AG09309 (cell line): ENCODE measurements at regions not wholly inside any gene's neighbourhood (a gene's known extent, or its start where the extent isn't known, plus 50 kb on each side); places are given as distances from the start of the nearest gene placed in this dataset.
A peak's percentile ranks its signal among the peaks of the same experiment; 100 is the strongest.

ENCODE experiments used
- DNase-seq: peaks from one replicate; pipeline ENCODE4 v3.0.0-alpha.2; 2010; ENCODE audit warnings: low read depth
- H3K4me3 ChIP-seq: 2 replicates; pipeline ENCODE4 v1.5.1; 2011; ENCODE audit warnings: mild to moderate bottlenecking, low read depth, low read length, moderate library complexity; ENCODE audit not compliant: control insufficient read depth
- TF ChIP-seq, protein P1 (sequence below): IDR thresholded peaks from 2 replicates; pipeline ENCODE4 v1.5.1; 2011; ENCODE audit warnings: mild to moderate bottlenecking, low read depth, low read length, inconsistent platforms; ENCODE audit not compliant: insufficient read depth, control insufficient read depth; ENCODE audit errors: missing control alignments

DNA sequence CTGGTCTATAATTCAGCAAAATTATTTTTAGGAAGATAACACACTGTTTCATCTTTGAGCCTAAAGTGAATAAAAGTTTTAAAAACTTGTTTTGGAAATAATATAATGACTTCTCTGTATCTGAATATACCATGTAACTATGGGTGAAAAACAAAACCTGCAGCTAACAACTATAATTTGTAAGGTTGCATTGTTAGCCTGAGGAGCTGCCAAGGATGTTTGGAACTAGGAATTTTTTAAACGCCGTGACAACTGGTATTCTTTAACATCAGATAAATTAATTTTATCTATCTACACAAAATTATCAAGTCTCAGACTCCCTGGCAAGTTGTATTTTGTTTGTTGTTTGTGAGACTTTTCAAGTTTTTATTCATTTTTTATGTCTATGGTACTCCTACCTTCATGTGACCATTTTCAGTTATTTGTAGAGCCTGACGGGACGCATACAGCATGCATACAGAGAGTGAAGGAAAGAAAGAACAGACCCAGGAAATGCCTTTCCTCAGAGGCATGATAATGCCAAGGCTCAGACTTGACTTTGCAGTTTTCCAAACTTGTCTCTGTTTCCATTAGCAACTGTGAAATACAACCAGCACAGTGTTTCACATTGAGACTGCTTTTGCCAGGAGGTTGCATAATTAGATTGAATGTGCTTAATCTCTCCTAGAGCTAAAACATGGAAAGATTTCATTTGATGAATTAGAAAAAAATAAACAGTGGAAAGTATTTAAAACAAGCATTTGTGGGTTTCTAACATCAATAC, 60.8 kb upstream of the ARHGEF26 start:
- peak; percentile 27 for DNase-seq
- TF ChIP-seq, protein P1, sequence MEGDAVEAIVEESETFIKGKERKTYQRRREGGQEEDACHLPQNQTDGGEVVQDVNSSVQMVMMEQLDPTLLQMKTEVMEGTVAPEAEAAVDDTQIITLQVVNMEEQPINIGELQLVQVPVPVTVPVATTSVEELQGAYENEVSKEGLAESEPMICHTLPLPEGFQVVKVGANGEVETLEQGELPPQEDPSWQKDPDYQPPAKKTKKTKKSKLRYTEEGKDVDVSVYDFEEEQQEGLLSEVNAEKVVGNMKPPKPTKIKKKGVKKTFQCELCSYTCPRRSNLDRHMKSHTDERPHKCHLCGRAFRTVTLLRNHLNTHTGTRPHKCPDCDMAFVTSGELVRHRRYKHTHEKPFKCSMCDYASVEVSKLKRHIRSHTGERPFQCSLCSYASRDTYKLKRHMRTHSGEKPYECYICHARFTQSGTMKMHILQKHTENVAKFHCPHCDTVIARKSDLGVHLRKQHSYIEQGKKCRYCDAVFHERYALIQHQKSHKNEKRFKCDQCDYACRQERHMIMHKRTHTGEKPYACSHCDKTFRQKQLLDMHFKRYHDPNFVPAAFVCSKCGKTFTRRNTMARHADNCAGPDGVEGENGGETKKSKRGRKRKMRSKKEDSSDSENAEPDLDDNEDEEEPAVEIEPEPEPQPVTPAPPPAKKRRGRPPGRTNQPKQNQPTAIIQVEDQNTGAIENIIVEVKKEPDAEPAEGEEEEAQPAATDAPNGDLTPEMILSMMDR: no peak
- H3K4me3 ChIP-seq: no peak overlapping the region

DNA sequence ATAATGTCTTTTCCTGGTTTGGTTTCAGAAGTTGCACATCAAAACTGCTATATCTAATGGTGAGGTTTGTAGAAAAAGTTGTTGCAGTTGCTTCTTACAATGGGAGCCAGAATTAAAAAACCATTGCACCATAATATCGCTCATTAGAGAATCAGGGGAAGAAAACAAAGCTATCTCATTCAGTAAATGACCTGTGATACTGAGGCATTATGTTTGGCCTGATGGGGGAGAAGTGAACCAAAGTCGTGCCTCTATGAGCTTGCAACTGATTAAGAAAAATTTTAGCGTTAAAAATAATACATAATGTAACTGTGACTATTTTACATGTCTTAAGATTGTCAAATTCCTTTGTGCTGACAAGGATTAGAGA, 60.2 kb upstream of the ARHGEF26 start:
- no peak for DNase-seq
- TF ChIP-seq, protein P1: no peak
- no peak overlapping the region for H3K4me3 ChIP-seq

DNA sequence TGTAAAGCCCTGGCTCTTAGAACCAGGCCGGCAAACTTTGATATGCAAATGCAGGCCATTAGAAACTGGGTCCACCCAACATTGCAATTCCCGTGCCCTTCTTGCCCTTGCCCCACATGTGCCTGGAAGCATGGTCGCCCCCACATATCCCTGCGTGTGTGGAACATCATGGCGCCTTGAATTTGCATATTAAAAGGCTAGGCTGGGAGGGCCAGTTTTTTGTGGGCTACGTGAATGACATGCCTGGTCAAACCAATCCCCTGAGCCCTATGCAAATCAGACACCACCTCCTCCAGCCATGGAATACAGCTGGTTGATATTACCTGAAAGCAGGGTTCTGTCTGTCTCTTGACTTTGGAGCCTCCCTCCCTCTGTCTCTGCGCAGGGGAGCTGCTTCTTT, 58.7 kb upstream of the ARHGEF26 start:
- TF ChIP-seq, protein P1: no peak
- no peak overlapping the region for H3K4me3 ChIP-seq
- no peak for DNase-seq

DNA sequence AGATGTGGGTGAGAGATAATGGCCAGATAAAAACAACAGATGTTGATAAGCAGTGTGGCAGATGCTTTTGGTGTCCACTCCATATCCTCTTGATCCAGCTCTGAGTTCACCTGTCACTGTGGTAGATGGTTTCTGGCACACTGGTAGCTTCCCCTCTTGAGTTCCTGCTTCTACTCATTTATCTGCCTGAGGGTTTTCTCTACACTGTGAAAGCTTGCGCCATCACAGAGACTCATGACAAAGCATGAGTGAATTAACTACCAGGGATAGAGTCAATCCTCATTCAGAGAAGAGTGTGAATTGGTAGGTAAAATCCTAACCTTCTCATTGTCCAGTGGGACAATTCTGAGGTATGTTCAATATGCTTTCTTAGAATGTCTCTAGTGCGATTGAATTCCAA, 50.0 kb upstream of the ARHGEF26 start:
- DNase-seq: no peak
- TF ChIP-seq, protein P1: no peak
- H3K4me3 ChIP-seq: no peak overlapping the region
